Right lung (tissue), 2 donors: ENCODE measurements at regions not wholly inside any gene's neighbourhood (a gene's known extent, or its start where the extent isn't known, plus 50 kb on each side); places are given as distances from the start of the nearest gene placed in this dataset.
A peak's percentile ranks its signal among the peaks of the same experiment; 100 is the strongest.

ENCODE experiments used
- DNase-seq, 2 donors: peaks; one replicate each; pipeline ENCODE4 v3.0.0-alpha.2; 2013

DNA sequence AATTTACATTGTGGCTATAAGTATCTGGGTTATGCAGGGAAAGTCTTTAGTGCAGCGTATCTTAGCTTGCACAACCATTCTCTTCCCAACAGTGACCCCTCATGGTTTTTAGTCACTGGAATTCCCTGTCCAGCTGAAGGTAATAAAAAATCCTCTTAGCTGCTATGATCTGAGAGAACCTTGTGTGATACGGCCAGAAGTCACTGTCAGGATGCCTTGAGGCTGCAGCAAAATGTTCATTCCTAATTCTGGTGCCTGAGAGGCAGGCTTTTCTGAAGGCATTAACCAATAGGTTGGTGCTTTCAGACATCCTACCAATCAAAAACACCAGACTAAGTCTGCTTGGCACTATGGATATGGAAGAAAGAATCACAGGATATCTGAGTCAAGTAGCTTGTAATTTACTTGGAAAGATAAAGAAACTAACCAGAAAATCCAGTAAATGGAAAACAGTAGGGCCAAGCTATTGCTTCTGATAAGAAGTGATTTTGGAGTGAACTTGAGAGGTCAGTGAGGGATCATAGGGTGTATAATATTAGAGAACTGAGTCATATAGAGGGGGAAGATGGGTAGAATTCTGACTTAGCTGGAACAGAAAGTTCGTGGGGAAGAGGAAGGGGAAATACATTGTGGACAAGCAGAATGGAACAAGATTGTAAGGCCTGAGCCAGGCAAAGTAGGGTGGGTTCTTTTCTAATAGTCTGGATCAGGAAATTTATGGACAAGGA is 89.0 kb upstream of the SLC14A2 start:
- DNase-seq: peak in 1 of 2 donors; percentile 36

DNA sequence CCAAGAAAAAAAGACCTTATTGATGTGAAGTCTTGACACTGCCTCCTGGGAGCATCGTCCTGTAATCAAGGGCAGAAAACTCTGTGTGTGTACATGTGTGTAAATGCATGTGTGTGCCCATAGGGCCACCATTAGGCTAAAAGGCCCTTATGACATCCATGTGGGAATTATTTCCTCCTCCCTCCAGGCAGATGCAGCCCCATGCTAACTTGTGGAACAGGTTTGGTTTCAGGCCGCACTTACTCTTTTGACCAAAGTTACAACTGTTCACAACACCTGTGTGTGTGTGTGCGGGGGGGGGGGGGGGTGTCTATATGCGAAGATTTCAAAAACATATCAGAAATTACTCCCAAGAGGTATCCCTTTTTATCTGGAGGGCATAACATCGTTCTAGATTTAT is 87.4 kb upstream of the SLC14A2 start:
- DNase-seq: no peak

DNA sequence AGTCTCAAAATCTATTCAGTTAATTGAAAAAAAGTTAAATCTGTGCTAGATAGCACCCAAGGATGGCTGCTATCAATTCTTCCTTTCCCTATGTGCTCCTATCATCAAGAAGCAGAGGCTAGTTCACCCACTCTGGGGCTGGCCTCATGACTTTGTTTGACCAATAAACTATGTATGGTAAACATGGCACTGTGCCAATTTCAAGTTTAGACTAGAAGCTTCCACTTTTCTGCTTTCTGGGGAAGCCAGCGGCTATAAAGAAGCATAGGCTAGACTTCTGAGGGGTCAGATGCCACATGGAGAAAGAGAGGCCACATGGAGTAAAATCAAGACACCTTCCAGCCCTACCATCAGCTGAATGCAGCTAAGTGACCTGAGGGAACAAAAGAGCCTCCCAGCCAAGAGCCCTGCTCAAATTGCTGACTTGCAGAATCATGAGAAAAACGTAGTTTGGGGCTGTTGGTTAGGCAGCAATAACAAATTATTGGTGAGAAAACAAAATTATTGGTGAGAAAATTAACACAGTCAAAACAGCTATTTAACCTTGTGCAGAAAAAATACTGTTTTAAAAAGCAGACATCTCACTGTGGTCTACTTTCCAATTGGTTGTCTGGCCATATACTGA is 86.5 kb upstream of the SLC14A2 start:
- DNase-seq: no peak

DNA sequence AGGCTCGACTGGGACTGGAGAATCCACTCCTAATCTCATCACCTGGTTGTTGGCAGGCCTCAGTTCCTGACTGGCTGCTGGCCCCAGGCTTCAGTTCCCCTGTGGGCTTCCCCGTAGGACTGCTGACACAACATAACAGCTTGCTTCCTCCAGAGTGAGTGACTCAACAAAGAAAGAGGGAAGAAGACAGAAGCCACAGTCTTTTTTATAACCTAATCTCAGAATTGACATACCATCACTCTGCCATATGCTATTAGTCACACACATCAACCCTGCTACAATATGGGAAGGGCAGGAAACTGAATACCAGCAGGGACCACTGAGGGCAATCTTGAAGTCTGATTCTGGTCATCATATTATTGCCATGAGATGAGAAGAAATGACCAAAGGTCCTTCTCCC is 76.8 kb upstream of the SLC14A2 start:
- no peak for DNase-seq

DNA sequence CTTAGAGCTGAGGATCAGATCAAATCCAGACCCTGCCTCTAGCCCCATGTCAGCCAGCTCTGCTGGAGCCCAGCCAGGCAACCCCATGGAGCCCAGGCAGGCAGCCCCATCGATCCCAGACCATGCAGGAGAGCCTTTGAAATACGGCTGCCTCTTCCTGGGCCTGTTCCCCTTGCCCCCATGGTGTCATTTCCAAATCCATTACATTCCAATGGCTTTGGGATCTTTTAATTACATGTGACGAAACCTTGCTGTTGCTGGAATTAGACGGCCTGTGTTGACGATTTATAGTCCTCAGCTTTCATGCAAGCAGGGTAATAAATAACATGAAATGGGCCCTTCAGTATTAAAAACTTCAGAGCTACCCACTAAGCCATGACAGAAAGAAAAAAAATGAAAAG is 75.8 kb upstream of the SLC14A2 start:
- no peak for DNase-seq

DNA sequence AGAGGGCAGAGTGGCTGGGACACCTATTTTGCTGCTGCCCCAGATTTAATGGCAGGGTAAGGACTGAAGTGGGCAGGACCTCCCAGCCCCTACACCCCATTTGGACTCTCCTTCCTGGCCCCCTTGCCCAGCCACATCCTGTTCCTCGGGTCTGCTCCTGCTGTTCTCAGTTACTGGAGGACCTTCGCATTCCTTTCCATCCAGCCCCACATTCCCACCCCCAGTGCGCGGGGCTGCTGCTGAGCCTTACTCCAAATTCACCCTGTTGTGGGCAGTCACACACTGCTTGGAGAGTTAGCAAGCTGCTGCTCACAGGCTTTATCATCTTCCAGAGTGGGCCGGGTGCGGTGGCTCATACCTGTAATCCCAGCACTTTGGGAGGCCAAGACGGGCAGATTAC is 75.2 kb upstream of the SLC14A2 start:
- DNase-seq: no peak

DNA sequence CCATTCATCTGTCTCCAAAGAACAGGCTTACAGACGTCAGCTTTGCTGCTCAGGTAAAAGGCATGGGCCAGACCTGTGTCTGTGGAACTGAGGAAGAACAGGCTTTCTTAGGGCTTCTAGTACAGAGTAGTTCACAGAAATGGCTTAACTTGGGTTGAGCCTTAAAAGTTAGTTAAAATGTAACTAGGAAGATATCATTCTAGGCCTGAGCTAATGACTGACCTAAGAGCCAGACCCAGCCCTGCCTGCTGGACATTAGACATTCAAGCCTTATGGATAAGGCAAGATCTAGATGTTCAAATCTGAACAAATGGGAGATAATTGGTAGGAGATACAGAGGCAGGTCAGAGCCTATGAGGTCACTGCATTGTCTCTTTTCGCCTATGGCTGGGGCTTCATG is 73.9 kb upstream of the SLC14A2 start:
- DNase-seq: no peak

DNA sequence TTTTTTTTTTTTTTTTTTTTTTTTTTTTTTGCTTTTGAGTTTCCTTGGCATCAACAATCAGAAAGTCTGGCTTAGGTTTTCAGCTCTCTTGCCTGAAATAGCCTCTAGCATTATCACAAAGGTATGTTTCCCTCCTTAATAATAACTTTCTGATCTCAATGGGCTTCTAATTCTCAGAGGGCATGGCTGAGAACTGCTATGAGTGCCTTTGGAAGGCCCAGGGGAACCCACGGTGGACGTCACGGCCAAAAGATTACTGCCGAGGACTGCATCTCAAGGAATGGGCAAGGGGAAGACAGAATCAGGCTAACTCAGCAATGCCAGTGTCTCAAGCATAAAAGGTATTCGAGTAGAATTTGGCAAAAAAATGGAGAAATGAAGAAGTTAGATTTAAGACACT is 73.2 kb upstream of the SLC14A2 start:
- no peak for DNase-seq

DNA sequence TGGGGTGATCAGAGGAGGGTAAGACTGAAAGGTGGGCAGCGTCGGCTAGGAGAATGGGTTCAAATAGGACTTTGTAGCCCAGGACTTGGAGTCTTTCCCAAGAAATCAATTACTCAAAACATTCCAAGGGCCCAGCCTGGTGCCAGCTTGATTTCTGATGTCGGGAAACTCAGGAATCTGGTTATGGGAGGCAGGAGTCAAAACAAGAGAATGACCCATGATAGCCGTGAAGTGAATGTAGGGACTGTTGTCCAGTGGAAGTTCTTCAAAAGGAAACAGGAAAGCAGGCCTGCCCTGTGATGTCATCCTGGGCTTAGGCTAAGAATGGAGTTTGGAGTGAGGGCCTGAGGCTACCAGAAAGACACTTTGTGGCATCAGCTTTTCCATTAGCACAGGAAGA is 67.4 kb upstream of the SLC14A2 start:
- DNase-seq: no peak

DNA sequence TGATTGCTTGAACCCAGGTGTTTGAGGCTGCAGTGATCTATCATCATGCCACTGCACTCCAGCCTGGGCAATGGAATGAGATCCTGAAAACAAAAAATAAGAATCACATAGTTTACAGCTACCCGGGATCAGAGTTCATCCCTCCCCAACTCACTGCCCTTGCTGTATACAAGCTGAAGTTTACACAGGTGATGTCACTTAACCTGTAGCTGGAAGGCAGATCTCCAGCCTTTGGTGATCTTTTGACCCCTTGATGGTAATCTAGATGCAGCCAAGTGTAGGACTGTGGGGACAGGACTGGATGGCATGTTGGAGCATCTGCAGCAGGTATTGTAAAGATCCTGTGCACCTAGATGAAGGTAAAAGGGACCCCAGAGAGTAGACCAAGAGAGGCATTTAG is 66.7 kb upstream of the SLC14A2 start:
- DNase-seq: no peak

DNA sequence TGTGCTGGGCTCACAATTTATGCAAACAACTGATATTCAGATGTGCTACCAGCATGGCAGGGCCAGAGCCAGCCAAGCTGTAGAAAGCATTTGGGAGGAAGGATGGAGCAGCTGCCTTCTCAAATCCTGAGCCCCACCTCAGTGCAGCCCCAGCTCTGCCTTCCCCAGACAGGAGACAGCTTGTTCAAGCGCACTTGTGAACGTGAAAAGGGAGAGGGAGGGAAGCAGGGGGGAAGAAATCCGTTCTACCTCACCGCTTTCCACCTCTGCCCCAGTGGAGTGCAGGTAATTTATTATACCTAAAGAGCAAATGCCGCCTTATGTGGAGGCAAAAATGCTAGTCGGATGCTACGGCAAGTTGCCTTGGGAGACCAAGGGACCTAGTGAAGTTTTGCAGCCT is 66.0 kb upstream of the SLC14A2 start:
- no peak for DNase-seq

DNA sequence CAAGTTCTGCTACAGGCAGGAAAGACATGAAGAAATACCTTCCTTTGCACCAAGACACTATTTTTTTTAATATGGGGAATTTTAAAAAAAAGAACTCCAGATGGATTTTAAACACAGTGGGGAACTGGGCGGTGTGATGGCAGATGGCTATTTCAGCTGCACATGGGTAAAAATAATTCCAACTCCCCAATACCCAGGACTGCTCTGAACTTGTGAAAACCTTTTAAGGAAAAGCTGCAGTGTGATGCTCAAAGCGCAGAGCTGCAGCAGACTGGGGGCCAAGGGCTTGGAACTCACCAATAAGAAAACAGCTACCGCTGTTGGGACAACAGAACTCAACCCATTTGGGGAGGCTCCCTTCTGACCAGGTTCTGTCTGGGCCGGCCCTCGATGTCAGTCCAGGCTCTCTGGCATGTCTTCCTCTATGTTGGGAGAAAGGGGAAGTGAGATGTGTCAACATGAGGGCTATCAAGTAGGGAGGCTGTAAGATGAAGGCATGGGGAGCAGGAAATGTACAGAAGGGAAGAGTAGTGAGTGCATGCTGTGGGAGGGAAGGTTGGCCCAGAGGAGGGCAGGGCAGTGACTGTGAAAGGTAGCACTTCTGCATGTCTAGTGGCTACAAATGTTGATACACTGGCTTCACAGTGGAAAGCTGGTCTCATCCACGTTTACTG is 64.0 kb upstream of the SLC14A2 start:
- no peak for DNase-seq

DNA sequence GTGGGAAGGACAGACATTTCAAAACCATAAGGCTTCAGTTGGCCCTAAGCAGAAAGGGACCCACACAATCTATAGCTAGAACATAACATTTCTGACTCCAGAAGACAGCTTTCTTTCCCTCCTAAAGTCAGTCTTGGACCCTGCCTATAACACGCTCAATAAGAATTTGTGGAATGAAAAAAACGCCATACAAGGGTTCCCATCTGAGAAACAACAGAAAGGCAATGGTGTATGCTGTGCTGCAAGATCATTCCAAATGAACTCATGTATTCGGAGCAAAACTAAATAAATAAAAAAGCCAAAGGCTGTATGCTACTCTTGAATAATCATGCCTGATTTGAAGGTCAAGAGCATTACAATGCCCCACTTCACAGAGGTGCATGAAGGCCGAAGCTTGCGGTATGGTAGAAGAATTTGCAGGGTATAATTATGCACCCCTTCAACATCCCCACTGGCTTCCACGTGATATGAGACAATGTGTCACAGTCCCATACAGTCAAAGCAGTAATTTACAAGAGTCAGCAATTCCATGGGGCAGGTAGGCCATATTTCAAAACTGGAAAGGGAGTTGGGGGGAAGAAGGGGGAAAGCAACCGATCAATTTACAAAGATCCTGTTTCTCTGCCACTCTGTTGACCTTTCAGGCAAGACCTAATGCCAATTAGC is 61.4 kb upstream of the SLC14A2 start:
- no peak for DNase-seq

DNA sequence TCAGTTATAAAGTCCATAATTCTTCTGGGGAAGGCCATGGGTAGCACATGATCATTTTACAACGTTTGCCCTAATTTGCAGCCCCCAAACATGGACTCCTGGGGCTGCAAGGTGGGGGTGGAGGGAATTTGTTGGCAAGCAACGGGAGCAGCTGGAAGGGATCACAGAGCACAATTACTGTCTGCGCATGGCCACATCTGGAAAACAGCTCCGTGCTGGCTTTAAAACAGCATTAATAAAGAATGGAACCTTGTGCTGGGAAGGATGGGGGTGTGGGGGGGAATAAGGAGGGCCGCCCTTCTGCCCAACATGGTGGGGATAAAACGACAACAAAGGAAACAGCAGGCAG is 60.9 kb upstream of the SLC14A2 start:
- DNase-seq: peak; percentile 60 to 65

DNA sequence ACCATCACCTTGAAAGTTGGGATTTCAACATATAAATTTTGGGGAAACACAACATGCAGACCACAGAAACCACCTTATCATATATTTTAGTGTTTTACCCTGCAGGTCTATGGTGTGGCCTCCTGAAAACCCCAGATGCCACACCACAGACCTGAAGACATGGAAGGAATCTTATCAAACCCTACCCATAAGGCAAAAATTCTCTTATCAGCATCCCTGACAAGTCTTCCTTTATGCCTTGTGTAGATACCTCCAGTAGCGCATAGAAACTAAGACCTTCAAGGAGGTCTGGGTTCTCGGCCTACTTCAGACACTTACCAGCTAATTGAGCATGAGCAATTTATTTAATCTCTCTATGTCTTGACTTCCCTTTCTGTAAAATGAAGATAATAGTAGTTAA is 59.1 kb upstream of the SLC14A2 start:
- no peak for DNase-seq

DNA sequence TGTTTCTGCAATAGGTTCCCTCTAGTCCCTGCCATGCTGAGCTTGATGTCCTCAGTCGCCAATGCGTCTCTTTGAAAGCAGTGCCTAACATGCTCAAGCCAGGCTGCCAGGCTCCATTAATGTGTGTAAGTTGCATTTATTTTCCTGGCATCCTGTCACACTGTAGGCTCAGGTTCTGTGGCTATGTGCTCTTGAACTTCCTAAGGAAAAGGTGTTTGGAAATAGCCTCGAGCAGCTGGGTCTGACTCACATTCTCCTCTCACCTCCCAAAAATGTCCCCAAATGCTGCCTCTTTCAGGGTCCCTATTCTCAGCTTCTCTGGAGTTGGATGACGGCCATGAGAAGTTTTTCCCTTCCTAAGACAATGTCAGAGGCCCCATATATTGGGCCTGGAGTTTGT is 58.0 kb upstream of the SLC14A2 start:
- no peak for DNase-seq

DNA sequence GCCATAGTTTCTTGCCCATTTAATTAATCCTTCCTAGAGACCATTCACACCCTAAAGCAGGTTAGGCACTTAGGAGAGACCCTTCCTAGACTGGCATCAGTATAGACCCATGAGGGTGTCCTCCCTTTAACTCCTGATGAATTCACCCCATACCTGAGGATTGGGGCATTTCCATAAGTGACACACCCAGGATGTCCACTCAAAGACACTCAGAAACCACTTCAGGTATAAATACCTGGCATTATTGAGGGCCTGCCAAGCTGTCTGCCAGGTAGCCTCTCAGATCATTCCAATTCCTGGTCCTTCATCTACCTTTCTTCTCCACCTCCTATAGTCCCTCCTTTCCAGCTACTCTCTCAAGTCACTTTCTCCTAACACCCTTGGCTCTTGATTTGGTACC is 57.5 kb upstream of the SLC14A2 start:
- DNase-seq: no peak

DNA sequence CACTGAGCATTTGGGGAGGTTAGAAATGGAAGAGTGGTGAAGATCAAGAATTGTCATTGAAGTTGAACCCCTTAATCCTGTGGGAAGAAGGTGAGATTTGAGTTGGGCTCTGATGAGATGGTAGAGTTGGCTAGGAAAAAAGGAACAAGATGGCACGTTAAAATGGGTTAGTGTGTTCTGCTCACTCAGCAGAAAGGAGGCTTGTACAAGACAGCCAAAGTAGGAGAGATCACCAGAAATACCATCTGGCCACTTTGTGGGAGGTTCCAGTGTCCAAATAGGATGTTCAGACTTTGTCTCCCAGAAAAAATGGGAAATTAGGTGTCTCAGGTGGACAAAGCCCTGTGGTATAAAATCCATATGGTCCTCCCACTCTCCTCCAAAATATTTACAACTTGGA is 56.0 kb upstream of the SLC14A2 start:
- DNase-seq: no peak

DNA sequence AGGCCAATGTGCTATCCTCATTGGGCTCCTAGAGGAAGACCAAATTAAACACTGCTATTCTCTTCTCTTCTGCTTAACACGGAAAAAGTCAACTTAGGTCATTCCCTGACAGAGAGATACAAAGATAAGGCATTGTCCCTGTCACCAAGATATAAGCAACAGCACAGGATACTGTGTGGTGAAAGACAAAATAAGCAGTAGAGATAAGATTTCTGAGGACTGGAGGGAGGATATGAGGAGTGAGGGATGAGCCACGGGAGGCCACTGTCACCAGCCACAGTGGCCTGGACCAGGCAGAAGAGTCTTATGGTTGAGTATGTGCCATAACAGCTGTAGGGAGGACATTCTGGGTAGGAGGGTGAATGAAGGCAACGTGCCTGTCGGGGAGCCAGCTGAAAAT is 54.4 kb upstream of the SLC14A2 start:
- DNase-seq: no peak

DNA sequence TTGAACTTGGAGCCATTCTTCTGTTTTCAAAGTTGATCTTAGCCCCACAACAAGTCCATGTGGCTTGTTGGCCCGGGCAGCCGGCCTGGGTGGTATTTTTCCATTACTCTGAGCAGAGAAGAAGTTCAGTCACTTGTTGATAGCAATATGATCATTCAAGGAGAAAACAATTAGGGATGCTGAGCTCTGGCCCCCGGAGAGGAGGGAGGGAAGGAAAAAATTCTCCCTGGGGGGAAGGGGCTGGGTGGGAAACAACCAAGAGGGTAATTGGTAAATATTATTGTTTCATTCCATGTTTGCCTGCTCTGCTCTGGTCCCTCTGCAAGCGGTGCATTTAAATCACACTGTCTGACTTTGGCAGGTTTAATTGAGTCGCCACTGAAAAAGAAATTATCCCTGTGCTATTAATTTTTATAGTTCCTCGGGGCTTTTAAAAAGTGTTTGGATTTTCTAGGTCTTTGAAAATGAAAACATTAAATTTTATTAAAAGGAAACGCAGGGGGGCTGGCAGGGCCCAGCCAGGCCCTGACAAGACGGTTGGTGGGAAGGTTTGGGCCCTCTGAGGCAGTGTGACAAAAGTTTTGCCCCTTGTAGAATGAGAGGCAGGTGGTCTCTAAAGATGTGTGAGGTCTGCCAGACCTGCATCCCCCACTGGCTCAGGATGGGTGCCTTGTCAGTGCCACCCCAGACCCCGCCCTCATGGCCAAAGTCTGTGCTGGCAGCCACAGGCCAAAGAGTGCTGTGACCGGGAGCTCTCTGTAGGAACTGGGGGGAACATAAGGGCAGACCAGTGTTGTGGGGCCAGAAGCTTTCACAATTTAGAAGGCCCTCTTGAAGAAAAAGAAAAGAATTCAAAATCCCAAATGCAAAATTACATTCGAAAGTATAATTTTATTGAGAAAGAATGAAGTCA is 52.5 kb upstream of the SLC14A2 start:
- no peak for DNase-seq

DNA sequence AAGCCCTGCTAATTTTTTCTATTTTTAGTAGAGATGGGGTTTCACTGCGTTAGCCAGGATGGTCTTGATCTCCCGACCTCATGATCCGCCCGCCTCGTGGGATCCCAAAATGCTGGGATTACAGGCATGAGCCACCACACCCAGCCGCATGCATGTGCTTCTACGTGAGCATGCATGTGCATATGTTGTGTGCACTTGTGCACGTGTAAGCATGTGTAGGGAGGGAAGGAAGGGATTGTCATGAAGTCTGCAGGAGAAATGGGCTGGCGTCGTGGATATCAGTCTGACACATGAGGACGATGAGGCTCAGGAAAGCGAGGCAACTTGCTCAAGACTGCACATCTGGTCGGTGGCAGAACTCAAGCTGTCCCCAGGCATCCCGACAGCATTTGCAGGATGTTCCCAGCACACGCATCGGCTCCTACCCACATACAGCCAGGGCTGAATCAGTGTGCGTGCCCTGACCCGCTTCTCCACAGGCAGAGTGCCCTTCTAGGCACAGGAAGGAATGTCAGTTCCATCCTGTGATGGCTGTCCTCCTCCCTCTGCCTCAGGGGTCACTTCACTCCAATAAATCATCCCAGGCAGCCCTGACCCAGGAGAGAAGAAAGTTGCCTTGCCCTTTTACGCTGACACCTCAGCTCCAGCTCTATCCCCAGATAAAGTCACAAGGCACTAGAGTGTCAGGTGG is 49.9 kb upstream of the SLC14A2 start:
- DNase-seq: no peak
